Erythroblast (primary cell): ENCODE measurements at regions not wholly inside any gene's neighbourhood (a gene's known extent, or its start where the extent isn't known, plus 50 kb on each side); places are given as distances from the start of the nearest gene placed in this dataset.

Source experiments
- GATA1 ChIP-seq: IDR thresholded peaks from 2 replicates; pipeline ENCODE4 v1.6.1; 2011; ENCODE audit warnings: low read depth, mild to moderate bottlenecking, control low read depth, low read length, moderate library complexity
- POLR2A ChIP-seq: IDR thresholded peaks from 2 replicates; pipeline ENCODE4 v1.6.1; 2011; ENCODE audit warnings: mild to moderate bottlenecking, low read length

- TF ChIP-seq POLR2A (no peak), GATA1 (no peak)
Measured at GRCh38 chr16:63059676-63060075, 1023.4 kb upstream of the CDH8 start.
